Ammon's horn (tissue), 1 donor: ENCODE measurements at regions not wholly inside any gene's neighbourhood (a gene's known extent, or its start where the extent isn't known, plus 50 kb on each side); places are given as distances from the start of the nearest gene placed in this dataset.

ENCODE experiments used
- DNase-seq: peaks from one replicate; pipeline ENCODE4 v3.0.0-alpha.2; 2016; ENCODE audit warnings: low spot score

DNA sequence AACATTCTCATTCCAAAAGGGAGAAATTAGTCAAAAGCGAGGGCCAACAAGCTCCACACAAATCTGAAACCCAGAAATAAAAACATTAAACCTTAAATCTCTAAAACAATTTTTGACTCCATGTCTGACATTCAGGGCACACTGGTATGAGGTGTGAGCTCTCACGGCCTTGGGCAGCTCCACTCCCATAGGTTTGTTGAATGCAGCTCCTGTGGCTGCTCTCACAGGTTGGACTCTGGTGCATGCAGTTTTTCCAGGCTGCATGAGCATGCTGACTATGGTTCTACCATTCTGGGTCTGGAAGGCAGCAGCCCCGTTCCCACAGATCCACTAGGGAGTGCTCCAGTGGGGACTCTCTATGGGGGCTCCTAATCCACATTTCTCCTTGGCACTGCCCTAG is 887.1 kb upstream of the GHITM start:
- no peak for DNase-seq

DNA sequence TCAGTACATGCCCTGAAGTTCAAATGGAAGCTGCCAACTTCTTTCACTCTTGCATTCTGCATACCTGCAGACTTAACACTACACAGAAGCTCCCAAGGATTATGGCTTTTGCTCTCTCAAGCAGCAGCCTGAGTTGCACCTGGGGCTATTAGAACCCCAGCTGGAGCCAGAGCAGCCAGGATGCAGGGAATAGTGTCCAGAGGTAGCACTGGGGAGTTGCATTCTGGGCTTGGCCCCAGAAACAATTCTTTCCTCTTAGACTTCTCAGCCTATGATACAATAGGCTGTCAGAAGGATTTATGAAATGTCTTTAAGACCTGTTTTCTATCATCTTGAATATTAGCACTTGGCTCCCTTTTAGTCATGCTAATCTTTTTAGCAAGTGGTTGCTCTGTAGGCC is 886.7 kb upstream of the GHITM start:
- DNase-seq, result no peak

DNA sequence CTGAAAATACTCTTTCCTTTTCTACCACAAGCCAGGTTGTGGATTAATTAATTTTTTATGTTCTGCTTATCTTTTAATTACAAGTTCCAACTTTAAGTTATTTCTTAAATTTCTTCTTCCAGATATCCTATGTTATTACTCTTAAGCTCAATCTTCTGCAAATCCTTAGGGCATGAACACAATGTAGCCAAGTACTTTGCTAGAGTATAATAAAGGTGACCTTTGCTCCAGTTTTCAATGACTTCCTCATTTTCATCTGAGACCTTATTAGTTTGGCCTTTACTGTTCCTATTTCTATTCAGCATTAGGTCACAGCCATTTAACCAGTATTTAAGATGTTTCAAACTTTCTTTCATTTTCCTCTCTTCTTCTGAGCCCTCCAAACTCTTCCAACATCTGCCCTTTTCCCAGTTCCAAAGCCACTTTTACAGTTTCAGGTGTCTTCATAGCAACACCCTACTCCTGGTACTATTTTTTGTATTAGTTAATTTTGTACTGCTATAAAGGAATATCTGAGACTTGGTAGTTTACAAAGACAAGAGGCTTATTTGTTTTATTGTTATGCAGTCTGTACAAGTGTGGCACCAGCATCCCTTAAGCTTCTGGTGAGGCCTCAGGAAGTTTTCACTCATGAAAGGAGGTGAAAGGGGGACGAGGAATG is 886.2 kb upstream of the GHITM start:
- no peak for DNase-seq

DNA sequence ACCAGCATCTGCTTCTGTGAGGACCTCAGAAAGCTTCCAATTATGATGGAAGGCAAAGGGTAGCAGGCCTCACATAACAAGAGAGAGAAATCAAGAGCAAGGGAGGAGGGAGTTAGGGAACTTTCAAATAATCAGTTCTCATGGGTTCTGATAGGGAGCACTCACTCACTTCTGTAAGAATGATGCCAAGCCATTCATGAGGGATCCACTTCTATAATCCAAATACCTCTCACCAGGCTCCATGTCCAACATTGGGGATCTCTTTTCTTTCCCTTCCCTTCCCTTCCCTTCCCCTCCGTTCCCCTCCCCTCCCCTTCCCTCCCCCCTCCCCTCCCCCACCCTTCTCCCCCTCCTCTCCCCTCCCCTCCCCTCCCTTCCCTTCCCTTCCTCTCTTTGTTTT is 884.6 kb upstream of the GHITM start:
- DNase-seq, result no peak

DNA sequence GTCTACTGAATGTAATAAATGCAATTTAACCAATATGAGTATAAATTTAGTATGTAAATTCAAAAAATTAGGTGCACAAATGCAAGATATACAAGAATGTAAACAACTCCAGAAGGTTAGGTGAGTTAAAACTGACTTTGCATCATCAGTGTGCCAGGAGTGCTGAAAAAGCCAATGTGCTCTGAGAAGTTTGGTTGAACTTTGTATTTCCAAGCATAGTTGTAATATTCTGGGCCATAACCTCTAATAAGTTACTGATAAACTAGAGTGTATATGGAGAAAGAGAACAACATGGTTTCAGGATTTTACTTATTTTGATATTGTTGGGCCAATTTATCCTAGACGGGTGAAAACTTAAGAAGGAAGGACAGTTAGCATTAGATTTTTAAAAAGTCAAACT is 876.9 kb upstream of the GHITM start:
- no peak for DNase-seq

DNA sequence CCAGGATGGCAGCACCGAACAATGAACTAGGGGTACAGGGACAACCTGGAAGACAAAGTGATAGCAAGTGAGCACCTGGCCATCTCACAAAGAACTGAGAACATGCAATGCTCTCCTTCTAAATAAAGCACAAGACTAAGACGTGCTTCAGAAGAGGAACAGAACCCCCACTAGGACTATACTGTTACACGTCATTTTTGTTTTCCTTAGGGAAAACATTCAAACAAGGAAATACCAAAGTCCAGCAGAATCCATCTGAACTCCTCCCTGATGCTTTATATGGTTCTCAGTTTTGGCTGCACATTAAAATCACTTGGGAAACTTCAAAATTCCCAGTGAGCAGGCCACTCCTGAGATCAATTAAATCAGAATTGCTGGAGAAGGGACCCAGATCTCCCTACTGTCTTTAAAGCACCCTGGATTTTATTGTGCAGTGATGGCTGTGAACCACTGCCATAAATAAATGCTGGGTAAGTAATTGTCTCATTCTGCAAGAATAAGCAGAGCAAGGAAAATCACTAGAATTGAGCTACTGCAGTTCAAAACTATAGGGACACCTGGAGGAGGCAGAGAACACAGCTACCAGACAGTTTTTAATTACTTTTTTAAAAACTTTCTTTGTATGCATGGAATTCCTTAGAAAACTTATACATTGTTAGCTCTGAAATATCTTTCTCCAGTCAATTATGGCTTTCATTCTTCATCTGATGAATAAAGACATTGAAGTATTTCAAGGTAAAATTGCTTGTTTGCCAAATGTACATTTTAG is 866.5 kb upstream of the GHITM start:
- DNase-seq, result no peak

DNA sequence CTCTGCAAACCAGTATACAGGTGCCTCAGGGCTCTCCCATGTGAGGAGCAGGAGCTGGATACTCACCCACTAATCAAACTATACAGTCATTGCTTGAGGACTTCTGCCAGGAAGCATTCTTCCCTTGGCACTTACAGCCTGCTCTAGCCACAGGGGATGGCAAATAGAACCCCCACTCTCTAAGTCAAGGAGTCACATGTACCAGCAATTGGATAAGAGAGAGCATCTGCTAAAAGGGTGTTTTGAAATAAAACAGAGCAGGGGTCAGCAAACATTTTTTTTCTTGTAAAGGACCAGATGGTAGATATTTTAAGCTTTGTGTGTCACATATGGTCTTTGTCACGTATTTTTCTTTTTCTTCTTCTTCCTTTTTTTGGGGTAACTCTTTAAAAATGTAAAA is 865.2 kb upstream of the GHITM start:
- no peak for DNase-seq

DNA sequence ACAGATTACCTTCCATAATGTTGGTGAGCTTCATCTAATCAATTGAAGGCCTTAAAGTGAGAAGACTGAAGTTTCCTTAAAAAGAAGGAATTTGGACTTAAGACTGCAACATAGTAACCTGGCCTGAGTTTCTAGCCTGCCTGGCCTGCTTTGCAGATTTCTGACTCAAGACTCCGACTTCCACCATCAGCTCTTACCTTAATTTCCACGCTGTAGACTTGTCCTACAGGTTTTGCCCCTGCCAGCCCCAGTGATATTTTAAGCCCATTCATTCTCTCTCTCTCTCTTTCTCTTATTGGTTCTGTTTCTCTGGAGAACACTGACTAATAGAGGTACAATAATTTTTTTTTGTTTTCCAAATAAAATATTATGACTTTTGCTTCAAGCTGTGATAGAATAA is 862.3 kb upstream of the GHITM start:
- DNase-seq, result no peak

DNA sequence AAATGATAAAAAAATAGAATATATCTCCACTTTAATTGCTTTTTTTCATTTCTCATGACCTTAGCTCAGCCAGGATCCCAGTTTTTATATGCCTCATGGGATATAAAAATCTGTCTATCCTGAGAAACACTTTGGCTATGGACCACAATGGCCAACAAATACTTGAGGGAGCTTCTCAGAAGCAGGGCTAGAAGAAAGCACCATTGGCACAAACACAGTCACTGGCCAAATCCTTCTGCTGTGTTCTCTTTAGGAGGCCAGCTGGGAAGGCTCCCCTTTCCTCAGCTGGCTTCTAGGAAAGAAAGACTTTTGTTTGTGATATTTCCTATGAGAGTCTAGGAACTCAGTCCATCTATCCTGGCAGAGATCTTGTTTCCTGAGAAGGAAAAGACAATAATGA is 856.2 kb upstream of the GHITM start:
- DNase-seq, result no peak

DNA sequence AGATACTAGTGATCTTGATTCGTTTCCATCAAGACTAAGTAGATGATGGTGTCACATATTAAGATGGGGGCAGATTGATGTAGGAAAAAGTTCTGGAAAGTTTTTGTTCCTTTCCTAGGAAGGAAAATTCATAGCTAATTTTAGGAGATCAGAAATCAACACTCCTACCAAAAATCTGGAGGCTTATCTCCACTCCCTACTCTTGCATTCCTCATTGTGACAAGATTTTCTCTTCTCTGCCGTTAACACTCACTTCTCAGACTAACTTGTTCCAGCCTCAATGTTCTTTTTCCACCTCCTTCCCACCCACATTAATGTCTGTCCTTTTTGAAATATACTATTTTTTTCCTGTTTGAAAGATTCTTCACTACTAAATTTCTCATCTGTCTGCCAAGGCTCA is 851.9 kb upstream of the GHITM start:
- no peak for DNase-seq

DNA sequence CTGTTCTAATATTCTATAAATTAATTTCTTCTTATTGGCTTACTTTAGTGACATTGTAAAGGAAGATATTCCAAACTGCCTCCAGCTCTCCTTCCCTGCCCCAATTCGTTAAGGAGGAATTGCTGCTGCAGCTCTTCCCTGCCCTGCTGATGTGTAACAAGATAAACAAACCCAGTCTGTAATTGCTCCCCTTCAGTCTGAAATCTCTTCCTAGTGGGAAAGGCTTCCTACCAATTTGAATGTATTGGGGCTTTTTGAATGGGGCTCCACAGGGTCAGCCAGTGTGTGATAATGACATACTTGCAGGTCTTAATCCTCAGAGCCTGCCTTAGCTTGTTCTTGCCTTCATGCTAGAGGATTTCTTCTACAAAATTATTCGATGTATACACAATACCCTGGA is 849.9 kb upstream of the GHITM start:
- no peak for DNase-seq

DNA sequence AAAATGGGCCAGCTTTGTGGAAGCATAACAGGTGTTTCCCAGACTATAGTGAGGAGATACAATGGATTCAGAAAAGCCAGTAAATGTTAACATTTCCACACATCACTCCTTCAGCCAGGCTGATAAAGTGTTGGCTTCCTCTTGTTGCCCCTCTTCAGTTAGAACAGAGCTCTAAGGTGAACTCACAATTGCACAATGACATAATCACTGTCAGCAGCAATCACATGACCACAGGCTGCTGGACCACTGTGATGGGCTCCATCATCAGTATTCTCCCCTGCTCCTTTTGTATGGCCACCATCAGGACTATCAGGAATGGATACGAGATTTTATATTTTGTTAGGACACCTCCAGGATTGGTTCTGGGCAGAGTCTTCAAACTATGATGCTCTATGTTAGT is 849.4 kb upstream of the GHITM start:
- no peak for DNase-seq

DNA sequence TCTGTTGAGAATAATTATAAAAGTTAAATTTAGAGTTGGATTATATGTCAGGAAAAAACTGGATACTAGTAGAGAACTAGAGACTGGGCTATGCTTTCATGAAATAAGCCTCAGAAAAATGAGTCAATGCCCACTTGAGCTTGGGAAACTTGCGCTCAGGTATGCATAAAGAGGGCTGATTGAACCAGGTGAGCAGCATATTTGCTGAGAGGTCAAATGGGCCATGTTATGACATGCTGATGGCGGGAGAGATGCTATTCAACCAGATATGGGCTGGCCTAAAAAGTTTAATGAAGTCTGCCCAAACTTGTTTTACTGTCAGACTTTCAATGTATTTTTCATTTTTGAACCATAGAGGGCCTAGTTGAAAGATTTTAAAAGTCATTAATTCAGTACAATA is 837.6 kb upstream of the GHITM start:
- DNase-seq, result no peak

DNA sequence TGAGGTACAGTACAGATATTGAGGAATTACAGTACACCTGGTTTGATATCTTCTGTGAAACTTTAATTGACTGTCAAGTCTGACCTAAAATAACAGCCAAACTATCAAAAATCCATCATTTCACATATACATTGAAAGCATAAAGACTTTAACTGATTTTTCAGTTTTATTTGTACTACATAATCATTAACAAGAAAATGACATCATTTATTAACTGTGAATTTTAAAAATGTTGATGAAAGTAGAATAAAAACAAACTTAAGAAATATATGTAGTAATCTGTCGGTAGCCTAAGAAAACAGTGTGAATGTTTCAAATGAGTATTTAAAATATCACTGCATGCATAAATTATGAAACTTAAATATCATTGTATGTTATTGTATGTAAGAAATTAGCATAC is 836.7 kb upstream of the GHITM start:
- DNase-seq, result no peak

DNA sequence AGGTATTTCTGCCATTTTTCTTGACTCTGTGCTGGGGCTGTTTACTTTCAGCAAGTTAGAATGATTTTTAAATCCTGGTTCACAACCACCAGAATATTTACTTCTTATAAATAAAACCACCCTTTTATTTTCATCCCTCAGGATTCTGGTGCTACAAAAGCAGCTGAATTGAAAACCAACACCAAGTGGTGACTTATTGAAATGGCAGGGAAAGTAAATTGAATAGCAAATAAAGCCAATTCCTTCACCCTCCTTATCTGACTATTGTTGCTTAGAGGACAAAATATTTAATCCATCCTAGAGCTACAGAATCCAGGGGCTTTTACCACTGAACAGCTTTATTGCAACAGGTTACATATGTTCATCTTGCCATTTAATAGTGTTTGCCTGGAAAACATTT is 828.6 kb upstream of the GHITM start:
- DNase-seq, result no peak

DNA sequence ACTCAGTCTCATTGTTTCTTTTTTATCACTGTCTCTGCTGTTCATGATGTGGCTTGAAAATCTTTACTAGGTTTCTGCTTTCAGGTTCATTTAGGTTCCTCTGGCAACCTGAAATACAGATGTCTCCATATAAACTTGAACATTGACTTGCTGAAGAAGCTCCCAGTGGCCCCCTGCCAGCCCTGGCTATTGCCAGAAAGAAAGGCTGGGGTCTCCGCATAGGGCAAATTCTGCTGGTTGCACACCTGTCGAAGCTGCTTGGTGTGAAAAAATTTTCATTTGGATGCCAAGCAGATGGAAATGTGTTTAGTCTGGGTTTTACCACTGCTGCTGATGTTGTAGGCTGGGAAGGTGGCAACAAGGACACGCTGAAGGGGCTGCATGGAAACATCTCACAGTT is 826.7 kb upstream of the GHITM start:
- DNase-seq, result no peak

DNA sequence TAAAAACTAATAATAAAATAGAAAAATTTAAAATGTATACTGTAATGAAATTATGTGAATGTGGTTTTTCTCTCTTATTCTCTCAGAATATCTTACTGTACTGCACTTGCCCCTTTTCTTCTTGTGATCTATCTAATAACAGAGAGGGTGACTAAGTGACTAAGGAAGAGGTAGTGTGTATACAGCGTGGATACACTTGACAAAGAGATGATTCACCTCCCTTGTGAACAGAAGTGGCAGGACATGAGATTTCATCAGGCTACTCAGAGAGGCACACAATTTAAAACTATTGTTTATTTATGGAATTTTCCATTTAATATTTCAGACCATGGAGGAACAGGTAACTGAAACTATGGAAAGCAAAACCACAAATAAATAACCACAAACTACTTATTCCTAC is 806.6 kb upstream of the GHITM start:
- no peak for DNase-seq

DNA sequence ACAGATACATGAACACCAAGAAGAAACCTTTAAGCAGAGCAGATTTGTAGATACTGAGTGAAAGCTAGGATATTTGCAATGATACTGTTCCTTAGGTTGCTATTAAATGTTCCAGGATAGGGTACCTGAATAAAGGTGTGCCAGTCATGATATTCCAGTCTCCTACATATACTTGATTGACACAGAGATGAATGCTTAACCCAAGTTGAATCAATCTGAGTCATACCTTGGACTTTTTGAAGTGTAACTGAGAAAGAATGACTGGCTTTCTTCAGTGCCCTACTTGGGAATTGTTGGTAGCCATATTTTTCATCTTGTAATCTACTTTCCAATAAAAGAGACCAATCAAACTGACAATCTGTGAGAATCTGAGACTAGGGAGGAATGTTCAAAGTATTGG is 805.7 kb upstream of the GHITM start:
- no peak for DNase-seq

DNA sequence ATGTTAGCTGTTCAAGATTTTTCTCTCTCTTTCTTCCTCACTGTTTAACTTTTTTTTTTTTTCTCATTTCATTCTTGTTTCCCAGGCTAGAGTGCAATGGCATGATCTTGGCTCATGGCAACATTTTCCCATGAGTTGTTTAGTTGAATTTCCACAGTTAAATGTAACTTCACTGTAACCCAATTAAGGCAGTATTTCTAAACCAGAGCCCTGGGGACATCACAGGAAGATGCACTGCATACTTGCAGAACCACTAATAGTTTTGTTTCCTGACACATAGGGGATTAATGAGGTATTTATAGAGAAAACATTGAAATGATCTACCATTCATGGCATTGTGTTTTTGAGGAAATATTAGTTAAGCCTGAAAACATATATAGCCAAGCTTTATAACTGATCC is 795.6 kb upstream of the GHITM start:
- DNase-seq, result no peak

DNA sequence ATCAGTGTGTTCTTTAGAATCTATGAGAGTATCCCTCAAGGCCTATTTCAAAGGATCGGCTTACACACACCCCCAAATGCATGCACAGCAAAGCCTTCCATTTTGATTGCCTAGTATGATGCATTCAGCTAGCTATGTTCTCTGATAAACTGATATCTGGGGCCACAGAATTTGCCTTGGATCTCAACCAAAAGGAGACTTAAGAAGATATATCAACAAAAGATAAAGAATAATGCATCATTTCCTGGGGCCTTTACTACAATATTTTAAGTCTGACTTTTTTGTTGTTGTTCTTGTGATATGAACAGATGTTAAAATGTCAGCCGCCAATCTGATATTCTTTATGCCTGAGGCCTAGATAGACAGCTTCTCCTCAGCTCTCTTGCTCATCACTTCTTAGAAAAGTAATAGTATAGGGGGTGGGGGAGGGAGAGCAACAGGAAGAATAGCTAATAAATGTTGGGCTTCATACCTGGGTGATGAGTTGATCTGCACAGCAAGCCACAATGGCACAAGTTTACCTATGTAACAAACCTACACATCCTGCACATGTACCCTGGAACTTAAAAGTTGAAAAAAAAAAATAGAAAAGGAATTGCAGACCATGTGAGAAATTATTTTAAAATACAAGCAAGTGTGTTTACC is 792.9 kb upstream of the GHITM start:
- DNase-seq, result no peak

DNA sequence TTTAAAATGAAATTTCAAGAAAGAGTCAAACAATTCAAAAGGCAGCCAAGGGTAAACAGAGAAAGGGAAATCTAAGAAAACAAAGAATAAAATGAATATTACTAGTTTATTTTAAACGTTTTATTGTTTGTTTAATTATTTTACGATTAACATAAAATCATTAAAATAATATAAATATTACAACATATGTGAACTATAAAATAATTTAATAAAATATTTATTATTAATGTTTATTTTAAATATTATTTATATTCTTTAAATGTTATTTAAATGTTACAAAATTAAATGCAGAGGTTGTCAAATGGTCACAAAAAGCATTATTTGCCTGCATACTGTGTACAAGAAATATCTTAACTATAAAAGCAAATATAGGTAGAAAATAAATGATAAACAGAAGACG is 786.7 kb upstream of the GHITM start:
- no peak for DNase-seq

DNA sequence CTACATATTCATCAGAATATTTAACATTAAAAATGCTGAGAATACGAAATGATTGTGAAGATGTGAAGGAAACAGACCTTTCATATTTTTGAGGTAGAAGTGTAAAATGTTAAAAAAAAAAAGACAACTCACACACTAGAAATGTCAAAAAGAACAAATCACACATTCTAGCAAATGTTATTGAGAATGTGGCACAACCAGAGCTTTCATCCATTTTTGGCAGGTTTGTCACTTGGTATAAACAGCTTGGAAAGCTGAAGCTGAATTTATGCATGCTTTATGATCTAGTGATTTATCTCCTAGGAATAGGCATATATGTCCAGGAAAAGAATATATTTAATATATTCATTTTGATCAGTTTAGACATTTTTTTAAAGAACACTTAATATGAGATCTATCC is 784.9 kb upstream of the GHITM start:
- no peak for DNase-seq

DNA sequence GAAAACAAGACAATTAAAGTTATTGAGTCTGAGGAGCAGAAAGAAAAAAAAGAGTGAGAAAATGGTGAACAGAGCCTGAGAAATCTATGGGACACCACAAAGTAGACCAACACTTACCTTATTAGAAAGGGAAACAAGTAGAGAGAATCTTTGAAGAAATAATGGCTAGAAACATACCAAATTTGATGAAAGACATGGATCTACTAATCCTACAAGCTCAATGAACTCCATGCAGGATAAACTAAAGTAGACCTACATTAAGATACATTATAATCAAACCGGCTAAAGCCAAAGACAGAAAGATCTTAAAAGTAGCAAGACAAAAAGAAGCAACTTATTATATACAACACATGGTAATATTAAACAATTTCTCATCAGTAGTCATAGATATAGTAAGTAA is 782.3 kb upstream of the GHITM start:
- DNase-seq, result no peak

DNA sequence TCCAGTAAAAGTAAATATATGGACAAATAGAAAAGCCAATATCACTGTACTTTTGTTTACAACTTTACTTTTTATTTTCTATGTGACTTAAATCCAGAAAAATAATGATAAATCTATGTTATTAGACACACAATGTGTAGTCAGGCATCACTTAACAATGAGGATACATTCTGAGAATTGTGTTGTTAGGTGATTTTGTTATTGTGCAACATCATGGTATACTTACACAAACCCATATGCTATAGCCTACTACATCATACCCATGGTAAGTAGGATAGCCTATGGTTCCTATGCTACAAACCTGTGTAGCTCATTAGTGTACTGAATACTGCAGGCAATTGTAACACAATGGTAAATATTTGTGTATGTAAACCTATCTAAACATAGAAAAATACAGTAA is 781.7 kb upstream of the GHITM start:
- no peak for DNase-seq
